PC-9 (cell line): ENCODE measurements at regions not wholly inside any gene's neighbourhood (a gene's known extent, or its start where the extent isn't known, plus 50 kb on each side); places are given as distances from the start of the nearest gene placed in this dataset.

Source experiments
- BruUV-seq: library from RNA; stranded (reverse); fragments of 400-500 nt; replicated peaks from 2 replicates; lab custom pipeline; 2021; lab: Mats Ljungman, UMichigan
- CTCF ChIA-PET: fragments of 300-600 bp; sonication (Branson Sonifier 250); formaldehyde crosslinking; loops from one replicate; lab custom pipeline; 2022; ENCODE audit warnings: antibody characterized with exemption; lab: Charles Lee
- POLR2A ChIA-PET: fragments of 300-600 bp; sonication (Branson Sonifier 250); formaldehyde crosslinking; loops from one replicate; lab custom pipeline; 2022; ENCODE audit warnings: antibody characterized with exemption; ENCODE audit not compliant: unreplicated experiment; lab: Charles Lee
- DNase-seq, 2 experiments: peaks; one replicate each; pipeline versions ENCODE4 v3.0.0 to v3.0.0-alpha.2; 2015 to 2022; ENCODE audit warnings: mixed read lengths in 1 of 2
- H2AFZ ChIP-seq: fragments of 200-600 bp; sonication (generic); 2 replicates; pipeline ENCODE4 v1.8.1; 2017; ENCODE audit warnings: antibody characterized with exemption
- H3F3A ChIP-seq: fragments of 200-600 bp; sonication (generic); 2 replicates; pipeline ENCODE4 v1.8.1; 2017; ENCODE audit warnings: antibody characterized with exemption, mild to moderate bottlenecking, low read depth; ENCODE audit not compliant: insufficient read depth
- H3K27ac ChIP-seq: fragments of 200-600 bp; sonication (generic); 2 replicates; pipeline ENCODE4 v1.6.1; 2016; ENCODE audit warnings: mixed run types
- H3K27me3 ChIP-seq: fragments of 200-600 bp; sonication (generic); 2 replicates; pipeline ENCODE4 v1.6.1; 2016; ENCODE audit warnings: low read depth, mixed run types; ENCODE audit not compliant: insufficient read depth
- H3K36me3 ChIP-seq: fragments of 200-600 bp; sonication (generic); 2 replicates; pipeline ENCODE4 v1.6.1; 2016; ENCODE audit warnings: low read depth, mixed run types
- H3K4me1 ChIP-seq: fragments of 200-600 bp; sonication (generic); replicated peaks from 2 replicates; pipeline ENCODE4 v1.6.1; 2016; ENCODE audit warnings: mixed run types; ENCODE audit not compliant: insufficient read depth
- H3K4me2 ChIP-seq: fragments of 200-600 bp; sonication (generic); 2 replicates; pipeline ENCODE4 v1.6.1; 2017; ENCODE audit warnings: mixed run types
- H3K4me3 ChIP-seq: fragments of 200-600 bp; sonication (generic); 2 replicates; pipeline ENCODE4 v1.6.1; 2016; ENCODE audit warnings: mixed run types
- H3K79me2 ChIP-seq: fragments of 200-600 bp; sonication (generic); 2 replicates; pipeline ENCODE4 v1.6.1; 2017; ENCODE audit warnings: low read depth, mixed run types
- H3K9me2 ChIP-seq: fragments of 200-600 bp; sonication (generic); 2 replicates; pipeline ENCODE4 v1.8.1; 2017; ENCODE audit warnings: mild to moderate bottlenecking; ENCODE audit not compliant: insufficient read depth
- H3K9me3 ChIP-seq: fragments of 200-600 bp; sonication (generic); 2 replicates; pipeline ENCODE4 v1.8.1; 2016; ENCODE audit warnings: low read depth; ENCODE audit not compliant: insufficient read depth
- H4K20me1 ChIP-seq: fragments of 200-600 bp; sonication (generic); 2 replicates; pipeline ENCODE4 v1.8.1; 2017; ENCODE audit not compliant: insufficient read depth
- EZH2 ChIP-seq: fragments of 200-600 bp; sonication (generic); IDR thresholded peaks from 2 replicates; pipeline ENCODE4 v1.8.0; 2017; ENCODE audit warnings: antibody characterized with exemption, low read depth
- intact Hi-C: fragments of 100-400 bp; cut with micrococcal nuclease; formaldehyde crosslinking; loops from one replicate; pipeline ENCODE4 v1.10.0; 2022; ENCODE audit not compliant: unreplicated experiment
- TF ChIP-seq, protein P1 (sequence below): fragments of 200-600 bp; sonication (generic); conservative IDR thresholded peaks from 2 replicates; pipeline ENCODE4 v1.6.1; 2017; ENCODE audit warnings: mixed run types, antibody characterized with exemption, mild to moderate bottlenecking, moderate library complexity

DNA sequence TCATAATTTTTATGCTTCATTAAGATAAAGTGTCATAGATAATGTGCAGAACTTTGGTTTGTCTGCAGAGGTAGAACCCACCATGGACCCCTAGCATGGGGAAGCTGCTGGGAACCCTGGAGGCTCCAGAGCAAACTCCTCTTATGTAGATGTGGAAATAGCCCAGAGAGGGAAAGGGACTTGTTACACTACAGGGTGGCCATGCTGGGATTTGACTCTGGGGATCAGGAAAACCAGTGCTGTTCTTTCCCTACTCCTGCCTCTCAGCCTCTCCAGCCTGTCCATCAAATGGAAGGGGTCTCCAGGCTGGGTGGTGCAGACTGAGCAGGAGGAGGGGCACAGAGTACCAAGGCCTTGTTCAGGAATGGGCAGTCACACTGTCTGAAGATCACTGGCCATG is 54.2 kb downstream of the MSX1 start:
- Histone ChIP-seq H3K4me1 (no peaks in the 10 kb centered on the region), H3K36me3 (no peaks in the 10 kb centered on the region), H3K79me2 (no peaks in the 10 kb centered on the region), H3K4me3 (no peak overlapping the region), H3K27ac (no peak overlapping the region), H4K20me1 (no peaks in the 10 kb centered on the region), H3K9me3 (no peaks in the 10 kb centered on the region), H3K4me2 (no peak overlapping the region), H3F3A (no peaks in the 10 kb centered on the region), H3K9me2 (no peaks in the 10 kb centered on the region), H3K27me3 (peaks cover 5% of the 10 kb centered on the region; the same call in 1 of the 2 replicates), H2AFZ (no peak overlapping the region)
- intact Hi-C loops, result no loop called here
- CTCF ChIA-PET, result no interaction called here
- no TSS peak for BruUV-seq
- no peak for DNase-seq
- POLR2A ChIA-PET, result no interaction called here
- no peak for TF ChIP-seq EZH2
- TF ChIP-seq, protein P1, sequence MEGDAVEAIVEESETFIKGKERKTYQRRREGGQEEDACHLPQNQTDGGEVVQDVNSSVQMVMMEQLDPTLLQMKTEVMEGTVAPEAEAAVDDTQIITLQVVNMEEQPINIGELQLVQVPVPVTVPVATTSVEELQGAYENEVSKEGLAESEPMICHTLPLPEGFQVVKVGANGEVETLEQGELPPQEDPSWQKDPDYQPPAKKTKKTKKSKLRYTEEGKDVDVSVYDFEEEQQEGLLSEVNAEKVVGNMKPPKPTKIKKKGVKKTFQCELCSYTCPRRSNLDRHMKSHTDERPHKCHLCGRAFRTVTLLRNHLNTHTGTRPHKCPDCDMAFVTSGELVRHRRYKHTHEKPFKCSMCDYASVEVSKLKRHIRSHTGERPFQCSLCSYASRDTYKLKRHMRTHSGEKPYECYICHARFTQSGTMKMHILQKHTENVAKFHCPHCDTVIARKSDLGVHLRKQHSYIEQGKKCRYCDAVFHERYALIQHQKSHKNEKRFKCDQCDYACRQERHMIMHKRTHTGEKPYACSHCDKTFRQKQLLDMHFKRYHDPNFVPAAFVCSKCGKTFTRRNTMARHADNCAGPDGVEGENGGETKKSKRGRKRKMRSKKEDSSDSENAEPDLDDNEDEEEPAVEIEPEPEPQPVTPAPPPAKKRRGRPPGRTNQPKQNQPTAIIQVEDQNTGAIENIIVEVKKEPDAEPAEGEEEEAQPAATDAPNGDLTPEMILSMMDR, result no peak

DNA sequence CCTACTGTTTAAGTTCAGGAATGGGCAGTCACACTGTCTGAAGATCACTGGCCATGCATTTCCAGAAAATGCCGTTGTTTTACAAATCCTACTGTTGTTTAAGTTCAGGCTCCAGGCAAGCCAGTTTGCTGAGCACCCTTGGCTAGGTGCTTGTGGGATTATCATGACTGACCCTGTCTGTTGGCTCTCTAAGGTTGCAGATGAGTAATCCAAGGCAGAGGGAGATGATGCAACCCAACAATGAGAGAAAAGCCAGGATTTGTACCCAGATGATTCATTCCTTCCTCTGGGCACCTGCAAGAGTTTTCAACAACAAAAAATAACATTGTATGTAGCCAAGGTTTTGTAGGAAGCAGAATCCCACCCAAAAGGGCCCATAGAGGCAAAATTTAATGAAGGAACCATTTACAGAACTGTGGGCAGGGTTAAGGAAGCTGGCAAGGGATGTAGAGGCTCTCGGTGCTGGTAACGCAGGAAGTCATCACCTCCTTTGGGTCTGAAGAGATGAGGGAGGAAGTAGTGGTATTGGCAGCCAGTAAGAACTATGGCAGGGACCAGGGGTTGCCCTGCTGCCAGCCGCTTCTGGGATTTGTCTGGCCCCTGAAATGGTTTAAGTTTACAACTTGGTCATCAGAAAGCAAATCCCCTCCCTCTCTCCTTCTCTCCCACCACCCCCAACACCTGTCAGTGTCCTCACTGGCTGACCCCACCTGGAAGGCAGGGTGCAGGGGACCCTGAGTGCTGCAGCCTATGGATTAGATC is 54.8 kb downstream of the MSX1 start:
- Histone ChIP-seq H3K9me2 (no peaks in the 10 kb centered on the region), H3K79me2 (no peaks in the 10 kb centered on the region), H3K4me2 (no peak overlapping the region), H3K27ac (no peak overlapping the region), H4K20me1 (no peaks in the 10 kb centered on the region), H3K27me3 (no peaks in the 10 kb centered on the region), H3F3A (no peaks in the 10 kb centered on the region), H3K36me3 (no peaks in the 10 kb centered on the region), H3K9me3 (no peaks in the 10 kb centered on the region), H3K4me3 (no peak overlapping the region), H2AFZ (no peak overlapping the region), H3K4me1 (no peaks in the 10 kb centered on the region)
- DNase-seq, result no peak
- POLR2A ChIA-PET, result no interaction called here
- CTCF ChIA-PET, result no interaction called here
- BruUV-seq, result no TSS peak
- intact Hi-C loops, result no loop called here
- TF ChIP-seq EZH2, result no peak
- TF ChIP-seq, protein P1, result no peak

DNA sequence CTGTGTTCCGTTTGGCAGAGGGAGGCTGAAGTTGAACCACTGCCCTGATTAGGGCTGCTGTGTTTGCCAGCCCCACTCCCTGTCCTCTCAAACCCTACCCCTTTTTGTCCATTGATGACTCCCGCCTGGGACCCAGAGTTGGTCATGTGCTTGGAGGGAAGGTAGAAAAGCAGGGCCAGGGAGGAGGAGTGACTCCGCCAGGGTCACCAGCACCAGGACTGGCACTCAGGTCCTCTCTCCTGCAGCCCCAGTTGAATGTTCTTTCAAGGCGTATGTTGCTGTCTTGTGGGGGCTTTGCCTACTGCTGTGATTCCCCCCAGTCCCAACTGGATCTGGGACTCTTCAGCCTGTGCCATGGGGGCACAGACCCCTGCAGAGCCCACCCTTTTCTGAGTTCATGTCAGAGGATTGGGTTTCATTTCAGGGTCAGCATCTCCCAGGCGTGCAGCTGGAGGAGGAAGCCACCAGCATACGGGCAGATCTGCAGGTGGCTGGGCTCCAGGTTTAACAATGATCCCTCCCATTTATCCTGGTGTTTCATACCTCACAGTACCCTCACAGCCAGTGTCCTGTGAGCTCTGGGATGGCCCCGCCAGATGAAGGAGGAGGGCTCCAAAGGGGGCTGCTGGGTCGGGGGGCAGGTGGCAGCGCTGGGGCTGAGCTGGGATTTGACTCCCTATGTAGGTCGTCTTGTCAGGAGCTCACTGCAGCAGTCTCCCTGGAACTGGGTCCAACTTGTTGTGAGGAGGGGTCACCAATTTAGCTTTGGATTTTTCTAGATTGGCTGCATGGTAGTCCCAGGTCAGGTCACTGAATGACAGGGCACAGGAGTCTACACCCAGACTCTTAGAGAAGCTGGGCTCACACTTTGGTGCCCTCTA is 55.7 kb downstream of the MSX1 start:
- ChIA-PET CTCF (no interaction called here), POLR2A (interaction anchor here (0.5 kb wide), 1 partner anchor 15 kb away, joined by 4 read pairs; no protein-coding TSS in a partner anchor)
- Histone ChIP-seq H3K4me1 (no peaks in the 10 kb centered on the region), H3K9me3 (no peaks in the 10 kb centered on the region), H3K4me3 (no peak overlapping the region), H3F3A (no peaks in the 10 kb centered on the region), H3K79me2 (no peaks in the 10 kb centered on the region), H3K36me3 (no peaks in the 10 kb centered on the region), H3K9me2 (no peaks in the 10 kb centered on the region), H4K20me1 (no peaks in the 10 kb centered on the region), H3K4me2 (no peak overlapping the region), H3K27ac (no peak overlapping the region), H3K27me3 (peaks cover 9% of the 10 kb centered on the region; the same call in 1 of the 2 replicates), H2AFZ (no peak overlapping the region)
- intact Hi-C loops, result no loop called here
- no peak for DNase-seq
- BruUV-seq, result no TSS peak
- no peak for TF ChIP-seq EZH2
- TF ChIP-seq, protein P1, result no peak
